ENCODE measurements at regions not wholly inside any gene's neighbourhood (a gene's known extent, or its start where the extent isn't known, plus 50 kb on each side); places are given as distances from the start of the nearest gene placed in this dataset.
"Not testable (repeated sequence)": the region's sequence is repeated elsewhere in the genome, so short reads cannot be mapped to it uniquely, and the experiment has no call there.

DNA sequence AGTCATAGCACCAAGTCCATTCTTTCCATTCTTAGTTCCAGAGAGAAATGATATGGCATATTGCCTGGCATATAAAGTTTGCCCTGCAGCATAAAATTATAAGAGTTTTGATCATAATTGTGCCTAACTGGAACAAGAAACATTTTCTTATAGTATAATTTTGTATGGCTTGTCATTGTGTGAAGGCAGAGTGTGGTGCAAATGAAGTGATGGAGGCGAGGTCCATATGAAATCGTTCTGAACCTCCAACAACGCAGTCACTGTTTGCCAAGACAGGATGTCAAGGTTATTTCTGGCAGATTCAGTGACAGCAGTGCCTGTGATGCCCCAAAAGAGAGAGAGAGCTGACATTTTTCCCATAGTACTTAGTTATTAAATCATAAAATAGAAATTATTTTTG lies 584.0 kb downstream of the ADGRL2 start:
- TF ChIP-seq CTCF (IDR thresholded peaks at IDR 0.05; ENCODE audit: extremely low read depth, insufficient read depth, missing control alignments) = no peak
- DNase-seq (ENCODE audit: low spot score) = no peak
- in situ Hi-C loops (cut with MboI; ENCODE audit: low pct_unique_long_range_greater_than_20kb, low sequenced_read_pairs, unreplicated experiment) = no loop called here

GRCh38 chr1:82377201-82377884 lies 576.6 kb downstream of the ADGRL2 start:
- no peak for TF ChIP-seq CTCF (IDR thresholded peaks at IDR 0.05; ENCODE audit: extremely low read depth, insufficient read depth, missing control alignments)
- no peak for DNase-seq (ENCODE audit: low spot score)

DNA sequence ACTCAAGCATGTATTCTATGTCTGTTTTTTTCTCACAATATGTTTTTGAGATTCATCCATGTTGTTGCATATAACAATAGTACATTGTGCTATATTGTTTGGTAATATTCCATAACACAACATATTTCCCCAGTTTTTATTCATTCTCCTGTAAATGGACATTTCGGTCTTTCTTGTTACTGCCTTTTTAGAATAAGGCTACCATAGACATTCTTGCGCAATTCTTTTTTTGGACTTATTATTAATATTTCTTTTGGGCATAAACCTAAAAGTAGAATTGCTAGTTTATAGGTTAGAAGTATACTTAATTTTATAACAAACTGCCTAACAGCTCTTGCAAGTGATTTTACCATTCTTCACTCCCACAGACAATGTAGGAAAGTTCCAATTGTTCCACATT lies 573.0 kb downstream of the ADGRL2 start:
- DNase-seq (ENCODE audit: low spot score) = no peak
- in situ Hi-C loops (cut with MboI; ENCODE audit: low pct_unique_long_range_greater_than_20kb, low sequenced_read_pairs, unreplicated experiment) = no loop called here
- TF ChIP-seq CTCF (IDR thresholded peaks at IDR 0.05; ENCODE audit: extremely low read depth, insufficient read depth, missing control alignments) = no peak

More at GRCh38 chr1:82377201-82377884, 576.6 kb downstream of the ADGRL2 start:
- in situ Hi-C loops (cut with MboI; ENCODE audit: low pct_unique_long_range_greater_than_20kb, low sequenced_read_pairs, unreplicated experiment) = no loop called here

DNA sequence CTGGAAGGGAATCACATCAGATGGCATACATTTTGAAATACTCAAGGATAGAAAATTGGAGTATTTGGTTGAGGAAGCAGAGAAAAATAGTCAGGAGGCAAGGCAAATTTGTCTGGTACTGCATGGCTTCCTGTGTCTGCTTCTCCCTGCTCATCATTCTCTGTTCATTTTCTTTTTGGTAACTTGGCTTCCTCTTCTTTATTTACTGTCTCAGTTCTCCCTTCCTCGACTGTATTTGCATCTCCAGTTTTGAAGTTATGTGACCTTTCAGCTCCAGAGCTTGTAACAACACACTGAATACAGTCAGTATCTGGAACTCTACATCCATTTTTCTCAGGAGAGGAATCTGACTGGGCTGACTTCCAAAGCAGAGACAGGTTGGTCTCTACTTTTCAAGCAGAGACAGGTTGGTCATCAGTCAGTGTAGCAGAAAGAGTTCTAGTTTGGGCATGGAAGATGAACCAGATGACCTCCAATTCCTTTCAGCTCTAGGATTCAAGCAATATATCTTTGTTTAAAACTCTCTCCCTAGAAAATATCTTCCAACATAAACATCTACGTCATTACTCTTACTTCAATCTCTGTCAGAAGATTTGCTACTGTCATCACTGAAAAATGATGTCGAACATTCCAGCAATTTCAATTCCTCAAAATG lies 571.2 kb downstream of the ADGRL2 start:
- in situ Hi-C loops (cut with MboI; ENCODE audit: low pct_unique_long_range_greater_than_20kb, low sequenced_read_pairs, unreplicated experiment) = no loop called here
- TF ChIP-seq CTCF (IDR thresholded peaks at IDR 0.05; ENCODE audit: extremely low read depth, insufficient read depth, missing control alignments) = no peak
- no peak for DNase-seq (ENCODE audit: low spot score)

DNA sequence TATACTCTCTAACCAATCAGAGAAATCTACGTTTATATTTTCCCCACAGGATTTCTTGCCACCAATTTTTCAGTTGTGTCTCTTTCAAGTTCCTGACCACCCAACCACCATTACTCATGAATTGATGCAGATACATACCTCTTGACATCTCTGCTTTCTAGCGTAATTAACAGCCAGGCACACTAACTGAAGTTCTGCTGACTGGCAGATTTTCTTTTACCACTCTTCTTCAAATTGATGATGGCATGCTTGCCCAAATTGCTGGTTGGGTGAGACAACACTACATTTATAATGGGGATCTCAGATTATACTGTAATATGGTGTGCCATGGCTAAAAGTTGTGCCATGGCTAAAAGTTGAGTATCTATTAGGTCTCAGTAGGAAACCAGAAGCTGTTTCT lies 566.7 kb downstream of the ADGRL2 start:
- no peak for DNase-seq (ENCODE audit: low spot score)
- TF ChIP-seq CTCF (IDR thresholded peaks at IDR 0.05; ENCODE audit: extremely low read depth, insufficient read depth, missing control alignments) = no peak
- in situ Hi-C loops (cut with MboI; ENCODE audit: low pct_unique_long_range_greater_than_20kb, low sequenced_read_pairs, unreplicated experiment) = no loop called here

- in situ Hi-C loops (cut with MboI; ENCODE audit: low pct_unique_long_range_greater_than_20kb, low sequenced_read_pairs, unreplicated experiment) = no loop called here
- no peak for TF ChIP-seq CTCF (IDR thresholded peaks at IDR 0.05; ENCODE audit: extremely low read depth, insufficient read depth, missing control alignments)
- DNase-seq (ENCODE audit: low spot score) = no peak
Observed at GRCh38 chr1:82366689-82367088, 566.0 kb downstream of the ADGRL2 start.

GRCh38 chr1:82359541-82359940 lies 558.8 kb downstream of the ADGRL2 start:
- in situ Hi-C loops (cut with MboI; ENCODE audit: low pct_unique_long_range_greater_than_20kb, low sequenced_read_pairs, unreplicated experiment); DNase-seq (ENCODE audit: low spot score): not testable (repeated sequence)

DNA sequence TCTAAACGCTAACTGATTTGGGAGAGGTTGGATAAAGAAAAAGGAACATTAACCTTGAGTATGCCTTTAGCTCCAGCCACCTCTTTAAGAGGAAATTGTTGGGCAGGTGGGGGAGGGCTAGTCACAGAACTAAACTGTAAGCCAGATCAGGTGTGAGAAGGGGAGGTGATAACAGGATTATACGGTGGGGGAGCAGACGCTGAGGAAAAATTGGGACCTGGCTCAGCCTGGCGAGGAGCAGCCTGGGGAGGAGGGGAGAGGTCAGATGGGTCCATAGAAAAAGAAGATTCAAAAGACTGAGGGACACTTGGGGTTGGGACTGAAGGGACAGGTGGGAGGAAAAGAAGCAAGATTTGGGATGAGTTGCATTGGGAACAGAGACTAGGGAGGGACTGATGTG lies 558.0 kb downstream of the ADGRL2 start:
- DNase-seq (ENCODE audit: low spot score); in situ Hi-C loops (cut with MboI; ENCODE audit: low pct_unique_long_range_greater_than_20kb, low sequenced_read_pairs, unreplicated experiment): not testable (repeated sequence)

GRCh38 chr1:82354546-82354945 lies 553.8 kb downstream of the ADGRL2 start:
- in situ Hi-C loops (cut with MboI; ENCODE audit: low pct_unique_long_range_greater_than_20kb, low sequenced_read_pairs, unreplicated experiment); DNase-seq (ENCODE audit: low spot score): not testable (repeated sequence)

Data from GM13977 (cell line).